CD1c-positive myeloid dendritic cell (primary cell): ENCODE measurements at regions not wholly inside any gene's neighbourhood (a gene's known extent, or its start where the extent isn't known, plus 50 kb on each side); places are given as distances from the start of the nearest gene placed in this dataset.

Source experiments
- DNase-seq: peaks from one replicate; pipeline ENCODE4 v3.0.0-alpha.2; 2016; ENCODE audit errors: extremely low spot score

GRCh38 chr11:95549301-95549700 lies 240.3 kb downstream of the FAM76B start:
- DNase-seq, result no peak

GRCh38 chr11:95548416-95548815 lies 241.2 kb downstream of the FAM76B start:
- no peak for DNase-seq

- no peak for DNase-seq
Observed at GRCh38 chr11:95547976-95548375, 241.6 kb downstream of the FAM76B start.

- no peak for DNase-seq
Observed at GRCh38 chr11:95547186-95547585, 242.4 kb downstream of the FAM76B start.

GRCh38 chr11:95545116-95545875 lies 244.3 kb downstream of the FAM76B start:
- no peak for DNase-seq

- no peak for DNase-seq
Observed at GRCh38 chr11:95544095-95544856, 245.3 kb downstream of the FAM76B start.

GRCh38 chr11:95542868-95543551 lies 246.6 kb downstream of the FAM76B start:
- no peak for DNase-seq

- no peak for DNase-seq
Observed at GRCh38 chr11:95541715-95542114, 247.9 kb downstream of the FAM76B start.

- DNase-seq, result no peak
Observed at GRCh38 chr11:95536047-95536690, 253.4 kb downstream of the FAM76B start.

GRCh38 chr11:95534809-95535208 lies 254.8 kb downstream of the FAM76B start:
- DNase-seq, result no peak

GRCh38 chr11:95534226-95534625 lies 255.4 kb downstream of the FAM76B start:
- no peak for DNase-seq

- no peak for DNase-seq
Observed at GRCh38 chr11:95531116-95531515, 258.5 kb downstream of the FAM76B start.

- DNase-seq, result no peak
Observed at GRCh38 chr11:95524314-95525036, 265.1 kb downstream of the FAM76B start.

- no peak for DNase-seq
Observed at GRCh38 chr11:95522874-95523273, 266.7 kb downstream of the FAM76B start.

- no peak for DNase-seq
Observed at GRCh38 chr11:95521862-95522261, 267.7 kb downstream of the FAM76B start.

GRCh38 chr11:95521133-95521542 lies 268.4 kb downstream of the FAM76B start:
- DNase-seq, result no peak

GRCh38 chr11:95520369-95521132 lies 269.0 kb downstream of the FAM76B start:
- no peak for DNase-seq

- no peak for DNase-seq
Observed at GRCh38 chr11:95519912-95520311, 269.7 kb downstream of the FAM76B start.

GRCh38 chr11:95517453-95517852 lies 272.1 kb downstream of the FAM76B start:
- DNase-seq, result no peak

GRCh38 chr11:95516786-95517185 lies 272.8 kb downstream of the FAM76B start:
- DNase-seq, result no peak

GRCh38 chr11:95516175-95516574 lies 273.4 kb downstream of the FAM76B start:
- no peak for DNase-seq
